ENCODE measurements at regions not wholly inside any gene's neighbourhood (a gene's known extent, or its start where the extent isn't known, plus 50 kb on each side); places are given as distances from the start of the nearest gene placed in this dataset.

DNA sequence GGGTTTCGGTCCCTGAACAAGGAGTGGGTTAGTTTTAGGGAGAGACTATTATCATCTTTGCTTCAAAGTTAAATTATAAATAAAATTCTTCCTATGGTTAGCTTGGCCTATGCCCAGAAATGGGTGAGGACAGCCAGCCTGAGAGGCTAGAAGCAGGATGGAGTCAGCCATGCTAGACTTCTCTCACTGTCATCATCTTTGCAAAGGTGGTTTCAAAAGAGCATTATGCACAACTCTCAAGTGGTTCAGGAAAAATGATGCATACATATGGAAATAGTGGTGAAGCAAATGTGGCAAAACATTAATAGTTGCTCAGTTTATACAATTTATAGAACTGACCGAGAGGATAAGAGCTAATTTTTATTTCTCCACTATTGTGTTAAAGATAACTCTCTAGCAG, 124.3 kb upstream of the FOXN2 start:
- H3K79me2 ChIP-seq (ENCODE audit: control insufficient read depth, insufficient read depth, low read length): no peaks in the 10 kb centered on the region
- H3K9me3 ChIP-seq (ENCODE audit: control insufficient read depth, insufficient read depth, low read depth, low read length): no peaks in the 10 kb centered on the region
- H3K4me2 ChIP-seq (ENCODE audit: extremely low read depth, insufficient read depth, low read length): no peak overlapping the region
- no peaks in the 10 kb centered on the region for H3K27me3 ChIP-seq (ENCODE audit: control insufficient read depth, insufficient read depth, low read length)
- DNase-seq (ENCODE audit: low read depth in 2 of 2): no peak
- no peak overlapping the region for H3K4me3 ChIP-seq (replicated peaks in 1 of 4; ENCODE audit: control extremely low read depth in 1 of 4, insufficient read depth in 1 of 4, low read depth in 3 of 4, low read length in 4 of 4)
- no peak overlapping the region for H3K27ac ChIP-seq (ENCODE audit: insufficient read depth, low read length)
- no peaks in the 10 kb centered on the region for H3K36me3 ChIP-seq (ENCODE audit: control insufficient read depth, insufficient read depth, low read length)
- no peaks in the 10 kb centered on the region for H3K4me1 ChIP-seq (ENCODE audit: control insufficient read depth, extremely low read depth, insufficient read depth, low read length)
- no peak overlapping the region for H2AFZ ChIP-seq (ENCODE audit: low read length)
- TF ChIP-seq, protein P1, sequence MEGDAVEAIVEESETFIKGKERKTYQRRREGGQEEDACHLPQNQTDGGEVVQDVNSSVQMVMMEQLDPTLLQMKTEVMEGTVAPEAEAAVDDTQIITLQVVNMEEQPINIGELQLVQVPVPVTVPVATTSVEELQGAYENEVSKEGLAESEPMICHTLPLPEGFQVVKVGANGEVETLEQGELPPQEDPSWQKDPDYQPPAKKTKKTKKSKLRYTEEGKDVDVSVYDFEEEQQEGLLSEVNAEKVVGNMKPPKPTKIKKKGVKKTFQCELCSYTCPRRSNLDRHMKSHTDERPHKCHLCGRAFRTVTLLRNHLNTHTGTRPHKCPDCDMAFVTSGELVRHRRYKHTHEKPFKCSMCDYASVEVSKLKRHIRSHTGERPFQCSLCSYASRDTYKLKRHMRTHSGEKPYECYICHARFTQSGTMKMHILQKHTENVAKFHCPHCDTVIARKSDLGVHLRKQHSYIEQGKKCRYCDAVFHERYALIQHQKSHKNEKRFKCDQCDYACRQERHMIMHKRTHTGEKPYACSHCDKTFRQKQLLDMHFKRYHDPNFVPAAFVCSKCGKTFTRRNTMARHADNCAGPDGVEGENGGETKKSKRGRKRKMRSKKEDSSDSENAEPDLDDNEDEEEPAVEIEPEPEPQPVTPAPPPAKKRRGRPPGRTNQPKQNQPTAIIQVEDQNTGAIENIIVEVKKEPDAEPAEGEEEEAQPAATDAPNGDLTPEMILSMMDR (conservative IDR thresholded peaks at IDR 0.05 in 1 of 2, IDR thresholded peaks at IDR 0.05 in 1 of 2; ENCODE audit: low read depth in 1 of 2, low read length in 2 of 2): no peak
- TF ChIP-seq EZH2 (IDR thresholded peaks at IDR 0.05; ENCODE audit: low read length, missing control alignments): no peak
- H4K20me1 ChIP-seq (ENCODE audit: control insufficient read depth, extremely low read depth, insufficient read depth, low read length): no peaks in the 10 kb centered on the region
- H3K9ac ChIP-seq (ENCODE audit: insufficient read depth, low read length): no peak overlapping the region

DNA sequence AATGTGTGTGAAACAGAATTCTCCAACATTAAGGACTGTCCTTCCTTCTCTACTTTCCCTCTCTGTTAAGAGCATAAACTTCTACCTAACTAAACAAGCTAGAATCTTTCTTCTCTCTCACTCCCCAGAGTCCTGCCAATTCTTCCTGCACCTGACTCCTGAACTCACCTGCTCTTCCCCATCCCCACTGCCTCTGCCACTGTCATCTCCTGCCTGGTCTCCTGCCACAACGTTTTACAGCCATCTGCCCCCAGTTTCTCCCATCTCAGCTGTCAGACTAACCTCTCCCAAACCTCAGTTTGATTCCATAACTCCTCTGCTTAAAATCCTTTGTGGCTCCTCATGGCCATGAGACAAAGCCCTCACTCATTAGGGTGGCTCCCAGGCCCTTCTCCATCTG, 119.8 kb upstream of the FOXN2 start:
- H3K36me3 ChIP-seq (ENCODE audit: control insufficient read depth, insufficient read depth, low read length): no peaks in the 10 kb centered on the region
- no peaks in the 10 kb centered on the region for H4K20me1 ChIP-seq (ENCODE audit: control insufficient read depth, extremely low read depth, insufficient read depth, low read length)
- H2AFZ ChIP-seq (ENCODE audit: low read length): no peak overlapping the region
- H3K27ac ChIP-seq (ENCODE audit: insufficient read depth, low read length): no peak overlapping the region
- H3K4me2 ChIP-seq (ENCODE audit: extremely low read depth, insufficient read depth, low read length): no peak overlapping the region
- no peak overlapping the region for H3K4me3 ChIP-seq (replicated peaks in 1 of 4; ENCODE audit: control extremely low read depth in 1 of 4, insufficient read depth in 1 of 4, low read depth in 3 of 4, low read length in 4 of 4)
- H3K4me1 ChIP-seq (ENCODE audit: control insufficient read depth, extremely low read depth, insufficient read depth, low read length): no peaks in the 10 kb centered on the region
- TF ChIP-seq, protein P1 (conservative IDR thresholded peaks at IDR 0.05 in 1 of 2, IDR thresholded peaks at IDR 0.05 in 1 of 2; ENCODE audit: low read depth in 1 of 2, low read length in 2 of 2): no peak
- TF ChIP-seq EZH2 (IDR thresholded peaks at IDR 0.05; ENCODE audit: low read length, missing control alignments): no peak
- H3K79me2 ChIP-seq (ENCODE audit: control insufficient read depth, insufficient read depth, low read length): no peaks in the 10 kb centered on the region
- H3K9ac ChIP-seq (ENCODE audit: insufficient read depth, low read length): no peak overlapping the region
- no peak for DNase-seq (ENCODE audit: low read depth in 2 of 2)
- no peaks in the 10 kb centered on the region for H3K27me3 ChIP-seq (ENCODE audit: control insufficient read depth, insufficient read depth, low read length)
- no peaks in the 10 kb centered on the region for H3K9me3 ChIP-seq (ENCODE audit: control insufficient read depth, insufficient read depth, low read depth, low read length)

DNA sequence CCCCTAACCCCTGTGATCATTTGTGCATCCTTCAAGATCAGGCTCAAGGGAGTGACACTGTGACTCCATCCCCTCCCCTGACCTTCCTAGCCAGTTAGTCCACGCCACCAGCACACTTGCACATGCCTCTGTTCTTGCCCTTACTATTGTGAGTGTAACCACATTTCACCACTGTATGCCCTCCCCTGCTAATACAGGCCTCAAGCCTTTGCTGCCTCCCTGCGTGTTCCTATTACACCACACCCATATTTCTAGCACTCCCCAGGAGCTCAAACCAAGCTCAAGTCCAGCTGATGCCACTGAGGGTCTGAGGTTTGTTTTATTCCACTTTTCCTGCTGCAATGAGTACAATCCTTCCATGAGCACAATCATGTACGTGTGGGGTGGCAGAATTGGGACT, 119.3 kb upstream of the FOXN2 start:
- H2AFZ ChIP-seq (ENCODE audit: low read length): no peak overlapping the region
- DNase-seq (ENCODE audit: low read depth in 2 of 2): no peak

More for the DNA sequence above, 119.3 kb upstream of the FOXN2 start:
- no peak overlapping the region for H3K27ac ChIP-seq (ENCODE audit: insufficient read depth, low read length)
- TF ChIP-seq, protein P1 (conservative IDR thresholded peaks at IDR 0.05 in 1 of 2, IDR thresholded peaks at IDR 0.05 in 1 of 2; ENCODE audit: low read depth in 1 of 2, low read length in 2 of 2): no peak
- no peak for TF ChIP-seq EZH2 (IDR thresholded peaks at IDR 0.05; ENCODE audit: low read length, missing control alignments)
- H3K9ac ChIP-seq (ENCODE audit: insufficient read depth, low read length): no peak overlapping the region
- no peaks in the 10 kb centered on the region for H3K9me3 ChIP-seq (ENCODE audit: control insufficient read depth, insufficient read depth, low read depth, low read length)
- no peaks in the 10 kb centered on the region for H3K27me3 ChIP-seq (ENCODE audit: control insufficient read depth, insufficient read depth, low read length)
- H4K20me1 ChIP-seq (ENCODE audit: control insufficient read depth, extremely low read depth, insufficient read depth, low read length): no peaks in the 10 kb centered on the region
- no peaks in the 10 kb centered on the region for H3K36me3 ChIP-seq (ENCODE audit: control insufficient read depth, insufficient read depth, low read length)
- H3K4me2 ChIP-seq (ENCODE audit: extremely low read depth, insufficient read depth, low read length): no peak overlapping the region
- no peaks in the 10 kb centered on the region for H3K79me2 ChIP-seq (ENCODE audit: control insufficient read depth, insufficient read depth, low read length)
- no peak overlapping the region for H3K4me3 ChIP-seq (replicated peaks in 1 of 4; ENCODE audit: control extremely low read depth in 1 of 4, insufficient read depth in 1 of 4, low read depth in 3 of 4, low read length in 4 of 4)
- no peaks in the 10 kb centered on the region for H3K4me1 ChIP-seq (ENCODE audit: control insufficient read depth, extremely low read depth, insufficient read depth, low read length)
